ENCODE measurements at regions not wholly inside any gene's neighbourhood (a gene's known extent, or its start where the extent isn't known, plus 50 kb on each side); places are given as distances from the start of the nearest gene placed in this dataset.

DNA sequence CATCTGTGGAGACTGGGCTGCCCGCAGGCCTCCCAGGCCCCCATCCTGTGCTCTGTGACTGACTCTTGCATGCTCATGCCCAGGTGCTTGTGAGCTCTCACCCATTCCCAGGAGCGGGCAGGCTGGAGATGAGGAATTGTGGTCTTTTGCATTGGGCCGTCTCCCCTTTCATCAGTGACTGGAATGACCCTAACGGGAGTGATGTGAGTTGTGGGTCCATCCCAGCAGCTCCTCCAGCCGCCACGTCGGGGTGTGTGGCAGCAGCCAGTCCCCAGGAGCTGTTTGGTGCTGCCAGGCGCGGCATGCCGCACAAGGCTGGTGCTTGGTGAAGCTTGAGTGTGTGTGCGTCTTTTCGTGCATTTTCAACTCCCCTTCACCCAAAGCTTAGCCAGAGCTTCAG lies 164.2 kb downstream of the ACTR3B start:
- H3K4me1 ChIP-seq (ENCODE audit: control insufficient read depth, insufficient read depth, low read length) = no peaks in the 10 kb centered on the region
- H3K18ac ChIP-seq (ENCODE audit: low read depth, low read length) = no peak overlapping the region
- H2AK9ac ChIP-seq (replicated peaks; ENCODE audit: low read depth, low read length, poor library complexity) = no peak overlapping the region
- no peak overlapping the region for H3K27ac ChIP-seq (ENCODE audit: insufficient read depth, low read length)
- no peak overlapping the region for H2BK20ac ChIP-seq (ENCODE audit: low read depth, low read length)
- no CpG with 5 or more reads among the region's 12 CpGs for WGBS, 2 experiments (ENCODE audit: extremely low coverage in 2 of 2, insufficient read length in 1 of 2)
- no peak overlapping the region for H3K9ac ChIP-seq (ENCODE audit: low read depth, low read length)
- no peak overlapping the region for H4K91ac ChIP-seq (ENCODE audit: insufficient read depth, low read depth, low read length)
- H4K5ac ChIP-seq (ENCODE audit: low read depth, low read length) = no peak overlapping the region
- no peak overlapping the region for H2BK15ac ChIP-seq (ENCODE audit: low read depth, low read length)
- no peak overlapping the region for H2BK5ac ChIP-seq (ENCODE audit: low read depth, low read length, poor library complexity, severe bottlenecking)
- no peak overlapping the region for H2BK120ac ChIP-seq (ENCODE audit: low read depth, low read length)
- DNase-seq = no peak
- H3K14ac ChIP-seq (replicated peaks; ENCODE audit: low read depth, low read length) = no peak overlapping the region
- no peaks in the 10 kb centered on the region for H4K20me1 ChIP-seq (ENCODE audit: insufficient read depth, low read length)
- no peak for ATAC-seq (ENCODE audit: low read depth)
- intact Hi-C loops (cut with micrococcal nuclease) = no loop called here
- H3K4me2 ChIP-seq (ENCODE audit: low read depth, low read length) = no peak overlapping the region
- H3K79me1 ChIP-seq (ENCODE audit: low read depth in 1 of 2, low read length in 2 of 2) = no peaks in the 10 kb centered on the region
- H3K36me3 ChIP-seq (ENCODE audit: control insufficient read depth, insufficient read depth, low read length) = no peaks in the 10 kb centered on the region
- no TSS peak for BruUV-seq (replicated peaks)
- in situ Hi-C loops (cut with MboI; ENCODE audit: low sequenced_read_pairs) = no loop called here
- CTCF ChIA-PET = no interaction called here
- H4K8ac ChIP-seq (ENCODE audit: low read depth in 2 of 2, low read length in 2 of 2) = no peak overlapping the region
- POLR2A ChIA-PET (ENCODE audit: unreplicated experiment) = no interaction called here
- no peaks in the 10 kb centered on the region; the same call in 1 of the 2 replicates for H3K27me3 ChIP-seq (ENCODE audit: control insufficient read depth, insufficient read depth, low read length)
- no peak overlapping the region for H2AK5ac ChIP-seq (ENCODE audit: low read depth, low read length)
- no peak for TF ChIP-seq NFE2L2 (IDR thresholded peaks at IDR 0.05; ENCODE audit: low read depth, low read length)
- no peak for TF ChIP-seq MXI1 (IDR thresholded peaks at IDR 0.05; ENCODE audit: borderline replicate concordance, low read depth, low read length)
- TF ChIP-seq BHLHE40 (IDR thresholded peaks at IDR 0.05; ENCODE audit: low read depth, low read length) = no peak
- TF ChIP-seq FOS (IDR thresholded peaks at IDR 0.05; ENCODE audit: low read depth, low read length) = no peak
- no peak for TF ChIP-seq MAZ (IDR thresholded peaks at IDR 0.05; ENCODE audit: borderline replicate concordance, low read depth, low read length)
- H2AFZ ChIP-seq (replicated peaks; ENCODE audit: low read length, poor library complexity) = no peak overlapping the region
- no peak overlapping the region for H3K23ac ChIP-seq (ENCODE audit: low read depth, low read length)
- dilution Hi-C loops (cut with HindIII; ENCODE audit: low sequenced_read_pairs, unreplicated experiment) = no loop called here
- H3K56ac ChIP-seq (ENCODE audit: extremely low read depth, insufficient read depth, low read length) = no peak overlapping the region
- H3K4ac ChIP-seq (ENCODE audit: low read depth, low read length) = no peak overlapping the region
- peaks cover 18% of the 10 kb centered on the region for H3K9me3 ChIP-seq (ENCODE audit: control insufficient read depth, insufficient read depth, low read length)
- no peaks in the 10 kb centered on the region for H3K9me1 ChIP-seq (ENCODE audit: insufficient read depth, low read length)
- no peak overlapping the region for H3K4me3 ChIP-seq (ENCODE audit: insufficient read depth, low read depth, low read length)
